Ascending aorta (tissue), 2 donors: ENCODE measurements at regions not wholly inside any gene's neighbourhood (a gene's known extent, or its start where the extent isn't known, plus 50 kb on each side); places are given as distances from the start of the nearest gene placed in this dataset.

Experiments
- DNase-seq, 2 donors: peaks; one replicate each; pipeline ENCODE4 v3.0.0-alpha.2; 2019; ENCODE audit warnings: low spot score in 2 of 2
- H3K27ac ChIP-seq, 2 donors: fragments of 200-600 bp; sonication (generic); one replicate each; pipeline ENCODE4 v1.5.1; 2016 to 2017; ENCODE audit warnings: mild to moderate bottlenecking in 1 of 2
- H3K27me3 ChIP-seq: fragments of 200-600 bp; sonication (generic); one replicate; pipeline ENCODE4 v1.5.1; 2017
- H3K36me3 ChIP-seq, 2 donors: fragments of 200-600 bp; sonication (generic); one replicate each; pipeline ENCODE4 v1.5.1; 2016
- H3K4me1 ChIP-seq, 2 donors: fragments of 200-600 bp; sonication (generic); one replicate each; pipeline ENCODE4 v1.5.1; 2016 to 2017; ENCODE audit warnings: mild to moderate bottlenecking in 1 of 2
- H3K4me3 ChIP-seq, 2 donors: fragments of 200-600 bp; sonication (generic); one replicate each; pipeline ENCODE4 v1.5.1; 2016 to 2017; ENCODE audit warnings: mild to moderate bottlenecking in 1 of 2
- H3K9me3 ChIP-seq, 2 donors: fragments of 200-600 bp; sonication (generic); one replicate each; pipeline ENCODE4 v1.5.1; 2016
- intact Hi-C: fragments of 100-400 bp; cut with DNase I; formaldehyde crosslinking; loops from one replicate; pipeline ENCODE4 v1.15.1; 2023
- TF ChIP-seq, protein P1 (sequence below), 3 experiments: fragments of 200-600 bp in 2 of 3; fragments of 450-650 bp in 1 of 3; sonication (generic) in 2 of 3; IDR thresholded peaks; one replicate each; pipeline ENCODE4 v1.5.1; 2016 to 2019; ENCODE audit warnings: antibody characterized with exemption in 3 of 3, mild to moderate bottlenecking in 1 of 3, moderate library complexity in 1 of 3

- TF ChIP-seq, protein P1, sequence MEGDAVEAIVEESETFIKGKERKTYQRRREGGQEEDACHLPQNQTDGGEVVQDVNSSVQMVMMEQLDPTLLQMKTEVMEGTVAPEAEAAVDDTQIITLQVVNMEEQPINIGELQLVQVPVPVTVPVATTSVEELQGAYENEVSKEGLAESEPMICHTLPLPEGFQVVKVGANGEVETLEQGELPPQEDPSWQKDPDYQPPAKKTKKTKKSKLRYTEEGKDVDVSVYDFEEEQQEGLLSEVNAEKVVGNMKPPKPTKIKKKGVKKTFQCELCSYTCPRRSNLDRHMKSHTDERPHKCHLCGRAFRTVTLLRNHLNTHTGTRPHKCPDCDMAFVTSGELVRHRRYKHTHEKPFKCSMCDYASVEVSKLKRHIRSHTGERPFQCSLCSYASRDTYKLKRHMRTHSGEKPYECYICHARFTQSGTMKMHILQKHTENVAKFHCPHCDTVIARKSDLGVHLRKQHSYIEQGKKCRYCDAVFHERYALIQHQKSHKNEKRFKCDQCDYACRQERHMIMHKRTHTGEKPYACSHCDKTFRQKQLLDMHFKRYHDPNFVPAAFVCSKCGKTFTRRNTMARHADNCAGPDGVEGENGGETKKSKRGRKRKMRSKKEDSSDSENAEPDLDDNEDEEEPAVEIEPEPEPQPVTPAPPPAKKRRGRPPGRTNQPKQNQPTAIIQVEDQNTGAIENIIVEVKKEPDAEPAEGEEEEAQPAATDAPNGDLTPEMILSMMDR (IDR thresholded peaks at IDR 0.05) = no peak
- Histone ChIP-seq H3K27ac (no peak overlapping the region), H3K27me3 (no peaks in the 10 kb centered on the region), H3K4me1 (no peaks in the 10 kb centered on the region), H3K9me3 (no peaks in the 10 kb centered on the region), H3K4me3 (no peak overlapping the region), H3K36me3 (no peaks in the 10 kb centered on the region)
- intact Hi-C loops = no loop called here
- peak in 1 of 2 donors; percentile 3 for DNase-seq
These were observed 58.3 kb downstream of the CXCL12 start for GRCh38 chr10:44326474-44327030.

- no peaks in the 10 kb centered on the region for H3K9me3 ChIP-seq
- H3K27ac ChIP-seq = no peak overlapping the region
- H3K4me3 ChIP-seq = no peak overlapping the region
- intact Hi-C loops = no loop called here
- H3K4me1 ChIP-seq = no peaks in the 10 kb centered on the region
- TF ChIP-seq, protein P1 (IDR thresholded peaks at IDR 0.05) = no peak
- peak in 1 of 2 donors; percentile 33 for DNase-seq
- H3K36me3 ChIP-seq = no peaks in the 10 kb centered on the region
- no peaks in the 10 kb centered on the region for H3K27me3 ChIP-seq
These were observed 59.1 kb downstream of the CXCL12 start for GRCh38 chr10:44325596-44326307.

DNA sequence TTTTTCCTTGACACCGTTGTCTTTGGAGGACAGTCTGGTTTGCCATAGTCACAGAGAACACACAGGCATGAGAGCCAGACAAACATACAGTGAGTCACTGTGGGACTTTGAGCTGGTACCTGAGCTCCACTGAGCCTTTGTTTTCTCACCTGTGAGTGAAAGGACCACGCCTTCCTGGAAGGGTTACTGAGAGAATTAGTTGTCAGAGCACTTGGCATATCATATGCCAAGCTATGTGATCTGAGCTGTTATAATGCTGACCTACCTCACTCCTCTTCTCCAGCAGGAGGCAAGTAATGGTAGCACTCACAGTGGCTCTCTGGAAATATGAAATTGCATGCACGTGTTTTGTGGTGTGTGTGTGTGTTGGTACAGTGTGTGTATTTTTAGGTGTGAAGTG lies 59.7 kb downstream of the CXCL12 start:
- DNase-seq = no peak
- Histone ChIP-seq H3K9me3 (no peaks in the 10 kb centered on the region), H3K4me1 (no peaks in the 10 kb centered on the region), H3K27me3 (no peaks in the 10 kb centered on the region), H3K27ac (no peak overlapping the region), H3K4me3 (no peak overlapping the region), H3K36me3 (no peaks in the 10 kb centered on the region)
- intact Hi-C loops = no loop called here
- TF ChIP-seq, protein P1 (IDR thresholded peaks at IDR 0.05) = no peak

- Histone ChIP-seq H3K4me3 (no peak overlapping the region), H3K27me3 (no peaks in the 10 kb centered on the region), H3K4me1 (no peaks in the 10 kb centered on the region), H3K36me3 (no peaks in the 10 kb centered on the region), H3K27ac (no peak overlapping the region), H3K9me3 (no peaks in the 10 kb centered on the region)
- TF ChIP-seq, protein P1 (IDR thresholded peaks at IDR 0.05) = no peak
- intact Hi-C loops = no loop called here
- DNase-seq = peak in 1 of 2 donors; percentile 25
These were observed 61.1 kb downstream of the CXCL12 start for GRCh38 chr10:44323838-44324237.

DNA sequence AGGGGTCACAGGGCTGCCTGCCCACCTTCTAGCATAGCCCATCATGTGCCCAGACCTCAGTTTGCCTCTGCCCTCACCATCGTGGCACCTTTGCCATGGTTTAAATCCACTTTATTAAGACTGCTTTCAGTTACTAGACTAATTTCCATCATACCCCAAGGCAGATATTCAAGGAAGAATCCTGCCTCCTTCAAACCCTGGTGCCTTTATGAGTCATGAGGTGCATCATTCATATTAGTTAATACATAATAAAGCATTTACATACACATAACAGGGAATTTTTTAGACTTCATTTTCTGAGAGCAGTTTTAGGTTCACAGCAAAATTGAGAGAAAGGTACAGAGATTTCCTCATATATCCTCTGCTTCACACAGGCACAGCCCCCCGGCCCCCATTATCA lies 62.8 kb downstream of the CXCL12 start:
- H3K27ac ChIP-seq = no peak overlapping the region
- TF ChIP-seq, protein P1 (IDR thresholded peaks at IDR 0.05) = no peak
- intact Hi-C loops = no loop called here

More for the DNA sequence above, 62.8 kb downstream of the CXCL12 start:
- no peaks in the 10 kb centered on the region for H3K4me1 ChIP-seq
- H3K36me3 ChIP-seq = no peaks in the 10 kb centered on the region
- no peak overlapping the region for H3K4me3 ChIP-seq
- no peaks in the 10 kb centered on the region for H3K27me3 ChIP-seq
- DNase-seq = no peak
- H3K9me3 ChIP-seq = no peaks in the 10 kb centered on the region
